ENCODE measurements at regions not wholly inside any gene's neighbourhood (a gene's known extent, or its start where the extent isn't known, plus 50 kb on each side); places are given as distances from the start of the nearest gene placed in this dataset.

DNA sequence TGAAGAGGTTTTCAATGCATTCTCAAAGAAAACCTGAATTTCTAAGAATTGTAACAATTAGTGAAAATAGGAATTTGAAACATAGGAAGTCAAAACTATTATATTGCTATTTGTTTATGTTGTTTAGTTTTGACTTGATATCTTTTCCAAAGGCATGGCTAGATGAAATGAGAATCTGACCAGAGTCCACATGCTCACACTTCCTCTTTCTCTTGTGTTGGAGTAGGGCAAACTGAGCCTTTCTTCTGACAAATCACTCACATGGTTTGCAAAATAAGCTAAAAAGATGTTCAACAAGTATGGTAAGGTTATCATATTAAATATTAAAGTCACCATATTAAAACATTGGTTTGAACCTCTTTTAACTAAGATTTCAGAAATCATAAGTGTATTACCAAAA is 512.6 kb downstream of the ISL1 start:
- TF ChIP-seq, protein P1, sequence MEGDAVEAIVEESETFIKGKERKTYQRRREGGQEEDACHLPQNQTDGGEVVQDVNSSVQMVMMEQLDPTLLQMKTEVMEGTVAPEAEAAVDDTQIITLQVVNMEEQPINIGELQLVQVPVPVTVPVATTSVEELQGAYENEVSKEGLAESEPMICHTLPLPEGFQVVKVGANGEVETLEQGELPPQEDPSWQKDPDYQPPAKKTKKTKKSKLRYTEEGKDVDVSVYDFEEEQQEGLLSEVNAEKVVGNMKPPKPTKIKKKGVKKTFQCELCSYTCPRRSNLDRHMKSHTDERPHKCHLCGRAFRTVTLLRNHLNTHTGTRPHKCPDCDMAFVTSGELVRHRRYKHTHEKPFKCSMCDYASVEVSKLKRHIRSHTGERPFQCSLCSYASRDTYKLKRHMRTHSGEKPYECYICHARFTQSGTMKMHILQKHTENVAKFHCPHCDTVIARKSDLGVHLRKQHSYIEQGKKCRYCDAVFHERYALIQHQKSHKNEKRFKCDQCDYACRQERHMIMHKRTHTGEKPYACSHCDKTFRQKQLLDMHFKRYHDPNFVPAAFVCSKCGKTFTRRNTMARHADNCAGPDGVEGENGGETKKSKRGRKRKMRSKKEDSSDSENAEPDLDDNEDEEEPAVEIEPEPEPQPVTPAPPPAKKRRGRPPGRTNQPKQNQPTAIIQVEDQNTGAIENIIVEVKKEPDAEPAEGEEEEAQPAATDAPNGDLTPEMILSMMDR (IDR thresholded peaks at IDR 0.05; ENCODE audit: borderline replicate concordance, insufficient read depth, low read depth, low read length): no peak
- no peak overlapping the region for H3K4me3 ChIP-seq (ENCODE audit: low read depth, low read length)

GRCh38 chr5:51902512-51902911 is 519.3 kb downstream of the ISL1 start:
- H3K4me3 ChIP-seq (ENCODE audit: low read depth, low read length): no peak overlapping the region
- TF ChIP-seq, protein P1 (IDR thresholded peaks at IDR 0.05; ENCODE audit: borderline replicate concordance, insufficient read depth, low read depth, low read length): no peak

- TF ChIP-seq, protein P1 (IDR thresholded peaks at IDR 0.05; ENCODE audit: borderline replicate concordance, insufficient read depth, low read depth, low read length): no peak
- no peak overlapping the region for H3K4me3 ChIP-seq (ENCODE audit: low read depth, low read length)
Measured at GRCh38 chr5:51908215-51908614, 525.0 kb downstream of the ISL1 start.

GRCh38 chr5:51944500-51945125 is 561.4 kb downstream of the ISL1 start:
- no peak overlapping the region for H3K4me3 ChIP-seq (ENCODE audit: low read depth, low read length)
- TF ChIP-seq, protein P1 (IDR thresholded peaks at IDR 0.05; ENCODE audit: borderline replicate concordance, insufficient read depth, low read depth, low read length): no peak

DNA sequence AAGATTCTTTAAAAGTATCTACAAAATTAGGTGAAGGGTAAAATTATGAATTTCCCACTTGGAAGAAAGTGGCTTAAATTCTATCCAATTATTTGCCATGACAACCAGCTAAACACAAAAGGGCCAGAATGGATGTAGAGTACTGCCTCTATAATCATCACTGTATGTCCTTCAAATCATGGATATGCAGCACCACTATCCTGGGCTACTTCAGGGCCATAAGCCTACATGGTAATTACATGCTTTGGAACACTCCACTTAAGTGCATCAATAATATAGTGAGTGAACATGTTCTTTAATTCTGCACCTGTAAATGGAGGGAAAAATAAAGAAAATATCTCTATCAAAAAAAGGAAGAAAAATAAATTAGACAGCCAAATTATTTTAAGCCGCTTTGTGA is 575.2 kb downstream of the ISL1 start:
- H3K4me3 ChIP-seq (ENCODE audit: low read depth, low read length): no peak overlapping the region
- TF ChIP-seq, protein P1 (IDR thresholded peaks at IDR 0.05; ENCODE audit: borderline replicate concordance, insufficient read depth, low read depth, low read length): no peak

DNA sequence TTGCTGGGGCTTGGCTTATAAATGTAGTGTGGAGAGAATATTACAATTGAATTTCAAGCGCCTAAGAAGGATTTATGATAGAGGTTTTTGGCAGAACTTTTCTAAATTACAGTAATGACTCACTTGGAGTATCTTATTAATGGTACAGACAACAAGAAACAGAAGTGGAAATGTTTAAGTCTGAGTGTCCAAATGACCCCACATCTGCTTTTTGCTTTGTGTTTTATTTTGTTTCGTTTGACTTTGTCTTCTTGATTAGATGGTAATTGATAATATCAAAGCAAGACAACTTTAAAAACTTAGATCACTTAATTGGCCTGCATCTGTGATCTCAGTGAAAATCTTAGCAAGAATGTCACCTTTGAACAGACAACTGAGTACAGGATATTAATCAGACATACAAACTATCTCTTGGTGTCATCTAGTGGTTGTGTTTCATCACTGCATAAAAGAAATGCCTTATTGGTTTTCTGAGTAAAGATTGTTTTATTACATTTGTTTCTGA is 577.4 kb downstream of the ISL1 start:
- TF ChIP-seq, protein P1 (IDR thresholded peaks at IDR 0.05; ENCODE audit: borderline replicate concordance, insufficient read depth, low read depth, low read length): no peak
- H3K4me3 ChIP-seq (ENCODE audit: low read depth, low read length): no peak overlapping the region

DNA sequence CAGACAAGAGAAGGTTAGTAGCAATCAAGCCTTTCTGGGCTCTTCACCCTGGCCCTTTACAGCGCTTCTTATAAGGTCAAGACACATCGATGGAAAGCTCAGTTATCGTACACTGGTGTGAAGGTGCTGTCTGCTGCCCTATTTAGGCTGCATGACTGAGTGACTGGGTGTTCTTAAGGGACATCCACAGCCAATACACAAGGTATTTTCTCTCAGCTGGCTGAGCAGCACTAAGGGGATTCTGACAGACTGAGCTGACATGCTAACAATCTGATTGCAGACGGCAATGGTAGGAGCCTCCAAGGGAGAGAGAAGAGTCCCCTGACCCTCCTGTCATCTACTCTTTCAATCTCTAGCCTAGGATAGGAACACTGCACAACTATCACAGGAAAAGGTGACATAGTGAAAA is 577.9 kb downstream of the ISL1 start:
- TF ChIP-seq, protein P1 (IDR thresholded peaks at IDR 0.05; ENCODE audit: borderline replicate concordance, insufficient read depth, low read depth, low read length): no peak
- H3K4me3 ChIP-seq (ENCODE audit: low read depth, low read length): no peak overlapping the region
